Transverse colon (tissue), 4 donors: ENCODE measurements at regions not wholly inside any gene's neighbourhood (a gene's known extent, or its start where the extent isn't known, plus 50 kb on each side); places are given as distances from the start of the nearest gene placed in this dataset.

Experiments
- DNase-seq: peaks from one replicate; pipeline ENCODE4 v3.0.0-alpha.2; 2019
- H3K27ac ChIP-seq, 4 donors: fragments of 200-600 bp; sonication (generic); 2 replicates each; pipeline ENCODE4 v1.5.1; 2016 to 2018; ENCODE audit warnings: inconsistent platforms in 4 of 4
- H3K27me3 ChIP-seq: fragments of 200-600 bp; sonication (generic); 2 replicates; pipeline ENCODE4 v1.5.1; 2017; ENCODE audit warnings: inconsistent platforms
- H3K36me3 ChIP-seq, 4 donors: fragments of 200-600 bp; sonication (generic); 2 replicates each; pipeline ENCODE4 v1.5.1; 2017 to 2019; ENCODE audit warnings: inconsistent platforms in 4 of 4
- H3K4me1 ChIP-seq, 4 donors: fragments of 200-600 bp; sonication (generic); 2 replicates each; pipeline ENCODE4 v1.5.1; 2017 to 2020; ENCODE audit warnings: inconsistent platforms in 4 of 4
- H3K4me3 ChIP-seq, 4 donors: fragments of 200-600 bp; sonication (generic); 1 replicate in 1 of 4; 2 replicates in 3 of 4; pipeline versions ENCODE4 v1.5.1 to v1.6.1; 2017 to 2019; ENCODE audit warnings: inconsistent platforms in 4 of 4
- H3K9me3 ChIP-seq, 2 donors: fragments of 200-600 bp; sonication (generic); 2 replicates each; pipeline ENCODE4 v1.5.1; 2017 to 2019; ENCODE audit warnings: inconsistent platforms in 2 of 2
- EP300 ChIP-seq: sonication (generic); formaldehyde crosslinking; IDR thresholded peaks from one replicate; pipeline ENCODE4 v1.6.1; 2017; ENCODE audit warnings: antibody characterized with exemption, low read depth
- POLR2A ChIP-seq: fragments of 450-650 bp; IDR thresholded peaks from one replicate; pipeline ENCODE4 v1.6.1; 2016; ENCODE audit warnings: antibody characterized with exemption, mild to moderate bottlenecking, moderate library complexity
- POLR2AphosphoS5 ChIP-seq, 3 donors: sonication (generic); formaldehyde crosslinking; IDR thresholded peaks; one replicate each; pipeline ENCODE4 v1.6.1; 2016; ENCODE audit warnings: antibody characterized with exemption in 3 of 3
- WGBS, 2 donors: methylation state at CpG; one replicate each; pipeline ENCODE4 v1.1.5; 2018; ENCODE audit warnings: low coverage in 1 of 2; 5-methylcytosine and 5-hydroxymethylcytosine counted together
- in situ Hi-C, 4 donors: fragments of 200-750 bp; cut with MboI; loops; one replicate each; pipeline versions ENCODE4 v1.15.0 to v1.15.1; 2017; ENCODE audit warnings: low sequenced_read_pairs in 3 of 4, low pct_ligation_motif_present in 1 of 4, low pct_unique_long_range_greater_than_20kb in 1 of 4
- intact Hi-C: fragments of 100-400 bp; cut with DNase I; formaldehyde crosslinking; loops from one replicate; pipeline ENCODE4 v1.15.1; 2023; ENCODE audit warnings: low total_unique reads
- TF ChIP-seq, protein P1 (sequence below), 5 experiments: fragments of 200-600 bp in 3 of 5; fragments of 450-650 bp in 2 of 5; sonication (generic) in 3 of 5; IDR thresholded peaks; 1 replicate in 2 of 5; 2 replicates in 3 of 5; pipeline ENCODE4 v1.5.1; 2016 to 2017; ENCODE audit warnings: antibody characterized with exemption in 5 of 5, inconsistent platforms in 3 of 5, mild to moderate bottlenecking in 2 of 5, moderate library complexity in 1 of 5

DNA sequence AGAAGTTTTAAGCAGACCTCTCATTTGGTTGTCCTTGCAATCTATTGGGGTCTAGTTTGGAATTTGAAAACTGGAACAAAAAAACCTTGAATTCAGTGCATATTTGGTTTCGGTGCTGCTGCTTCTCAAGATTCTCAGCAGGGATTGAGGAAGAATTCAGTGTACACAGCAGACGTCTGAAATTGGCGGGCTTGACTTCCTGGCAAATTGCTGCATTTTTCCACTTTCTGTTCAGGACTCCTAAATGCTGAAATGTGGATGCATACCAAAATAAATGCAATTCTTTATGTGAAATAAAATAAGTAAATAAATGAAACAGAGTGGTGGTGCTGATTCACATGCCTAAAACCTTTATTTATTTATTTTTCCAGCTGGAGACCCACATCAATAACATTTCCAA is 332.4 kb upstream of the KYNU start:
- TF ChIP-seq POLR2AphosphoS5 (IDR thresholded peaks at IDR 0.05) (no peak), POLR2A (no peak), EP300 (no peak)
- TF ChIP-seq, protein P1, sequence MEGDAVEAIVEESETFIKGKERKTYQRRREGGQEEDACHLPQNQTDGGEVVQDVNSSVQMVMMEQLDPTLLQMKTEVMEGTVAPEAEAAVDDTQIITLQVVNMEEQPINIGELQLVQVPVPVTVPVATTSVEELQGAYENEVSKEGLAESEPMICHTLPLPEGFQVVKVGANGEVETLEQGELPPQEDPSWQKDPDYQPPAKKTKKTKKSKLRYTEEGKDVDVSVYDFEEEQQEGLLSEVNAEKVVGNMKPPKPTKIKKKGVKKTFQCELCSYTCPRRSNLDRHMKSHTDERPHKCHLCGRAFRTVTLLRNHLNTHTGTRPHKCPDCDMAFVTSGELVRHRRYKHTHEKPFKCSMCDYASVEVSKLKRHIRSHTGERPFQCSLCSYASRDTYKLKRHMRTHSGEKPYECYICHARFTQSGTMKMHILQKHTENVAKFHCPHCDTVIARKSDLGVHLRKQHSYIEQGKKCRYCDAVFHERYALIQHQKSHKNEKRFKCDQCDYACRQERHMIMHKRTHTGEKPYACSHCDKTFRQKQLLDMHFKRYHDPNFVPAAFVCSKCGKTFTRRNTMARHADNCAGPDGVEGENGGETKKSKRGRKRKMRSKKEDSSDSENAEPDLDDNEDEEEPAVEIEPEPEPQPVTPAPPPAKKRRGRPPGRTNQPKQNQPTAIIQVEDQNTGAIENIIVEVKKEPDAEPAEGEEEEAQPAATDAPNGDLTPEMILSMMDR (IDR thresholded peaks at IDR 0.05): no peak
- Histone ChIP-seq H3K4me3 (no peak overlapping the region), H3K36me3 (no peaks in the 10 kb centered on the region), H3K9me3 (peaks cover 0 to 3% of the 10 kb centered on the region in 2 donors), H3K27me3 (no peaks in the 10 kb centered on the region), H3K27ac (no peak overlapping the region), H3K4me1 (no peaks in the 10 kb centered on the region)
- WGBS, 2 donors: 60 to 69% methylated on average over 3 of the region's 3 CpGs
- no peak for DNase-seq
- in situ Hi-C loops (no loop called here), intact Hi-C loops (no loop called here)

DNA sequence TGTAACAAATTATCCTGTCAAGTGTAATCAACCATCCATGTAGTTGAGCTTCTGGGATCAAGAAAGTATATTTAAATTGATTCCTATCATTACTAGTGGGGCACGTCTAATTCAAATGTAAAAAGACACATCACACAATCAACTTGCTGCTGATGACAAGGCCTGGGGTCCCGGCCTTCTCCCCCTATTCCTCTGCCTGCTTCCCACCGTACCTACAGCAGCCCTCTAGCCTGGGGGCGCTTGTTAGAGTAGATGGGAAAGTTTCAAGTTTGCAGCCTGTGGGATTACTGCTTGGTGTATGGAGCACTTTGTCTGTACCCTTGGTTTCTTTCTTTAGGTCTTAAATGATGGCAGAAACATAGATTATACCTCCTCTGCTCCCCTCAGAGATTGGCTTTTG is 333.3 kb upstream of the KYNU start:
- H3K9me3 ChIP-seq: no peaks in the 10 kb centered on the region
- no peaks in the 10 kb centered on the region for H3K27me3 ChIP-seq
- 60 to 89% methylated on average over 4 of the region's 4 CpGs for WGBS, 2 donors
- no peaks in the 10 kb centered on the region for H3K4me1 ChIP-seq
- TF ChIP-seq, protein P1 (IDR thresholded peaks at IDR 0.05): no peak
- TF ChIP-seq POLR2AphosphoS5 (IDR thresholded peaks at IDR 0.05) (no peak), POLR2A (no peak), EP300 (no peak)
- intact Hi-C loops: no loop called here
- in situ Hi-C loops: no loop called here
- no peak for DNase-seq
- no peaks in the 10 kb centered on the region for H3K36me3 ChIP-seq
- H3K4me3 ChIP-seq: no peak overlapping the region
- H3K27ac ChIP-seq: no peak overlapping the region

DNA sequence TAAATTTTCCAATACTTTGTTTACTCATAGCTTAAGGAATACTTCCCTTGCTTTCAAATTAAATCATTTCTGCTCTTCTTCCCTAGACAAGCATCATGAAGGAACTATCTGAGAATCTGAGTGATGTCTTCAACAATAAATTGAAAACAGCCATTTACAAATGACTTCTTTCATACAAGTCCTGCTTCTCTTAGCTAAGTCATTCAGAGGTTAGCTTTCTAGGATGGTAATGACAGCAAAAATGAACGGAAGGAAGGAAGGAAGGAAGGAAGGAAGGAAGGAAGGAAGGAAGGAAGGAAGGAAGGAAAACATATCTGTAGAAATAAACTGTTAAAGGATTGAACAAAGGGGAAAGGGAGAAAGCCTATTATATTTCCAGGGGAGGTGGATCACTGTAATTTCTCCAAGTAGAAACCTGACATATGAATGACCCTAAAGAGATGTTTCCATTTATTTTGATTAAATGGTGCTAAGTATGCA is 335.0 kb upstream of the KYNU start:
- Histone ChIP-seq H3K9me3 (no peaks in the 10 kb centered on the region), H3K4me3 (no peak overlapping the region), H3K27me3 (no peaks in the 10 kb centered on the region), H3K27ac (no peak overlapping the region), H3K36me3 (no peaks in the 10 kb centered on the region), H3K4me1 (no peaks in the 10 kb centered on the region)
- no peak for DNase-seq
- in situ Hi-C loops: no loop called here
- no peak for TF ChIP-seq EP300
- TF ChIP-seq POLR2A: no peak
- no peak for TF ChIP-seq POLR2AphosphoS5 (IDR thresholded peaks at IDR 0.05)
- TF ChIP-seq, protein P1 (IDR thresholded peaks at IDR 0.05): no peak
- intact Hi-C loops: no loop called here
- 57 to 68% methylated on average over 1 of the region's 1 CpG for WGBS, 2 donors

DNA sequence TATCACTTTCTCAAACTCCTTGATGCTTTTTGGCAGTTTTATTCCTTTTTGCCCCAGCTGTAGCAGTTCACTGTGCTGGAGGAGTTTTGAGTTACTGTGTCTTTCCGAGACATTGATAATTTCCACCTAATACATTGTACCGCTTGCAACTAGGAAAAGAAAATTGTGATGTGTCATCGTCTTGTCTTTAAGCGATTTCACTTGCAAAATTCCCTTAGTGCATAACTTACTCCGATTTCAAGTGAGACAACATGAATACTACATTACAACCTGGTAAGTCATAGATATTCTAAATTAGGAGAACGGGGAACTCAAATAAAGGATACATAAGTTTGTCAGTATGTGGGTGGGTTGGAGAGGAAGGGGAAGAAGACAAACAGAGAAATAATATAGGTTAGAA is 340.5 kb upstream of the KYNU start:
- H3K27ac ChIP-seq: no peak overlapping the region
- intact Hi-C loops: no loop called here
- H3K4me1 ChIP-seq: no peaks in the 10 kb centered on the region
- in situ Hi-C loops: no loop called here
- H3K27me3 ChIP-seq: no peaks in the 10 kb centered on the region
- 84 to 91% methylated on average over 5 to 6 of the region's 6 CpGs for WGBS, 2 donors
- no peak overlapping the region for H3K4me3 ChIP-seq
- H3K36me3 ChIP-seq: no peaks in the 10 kb centered on the region
- TF ChIP-seq, protein P1 (IDR thresholded peaks at IDR 0.05): no peak
- TF ChIP-seq POLR2A (no peak), POLR2AphosphoS5 (IDR thresholded peaks at IDR 0.05) (no peak)
- no peaks in the 10 kb centered on the region for H3K9me3 ChIP-seq
- DNase-seq: no peak
